Amygdala (tissue), 56 donors: ENCODE measurements at regions not wholly inside any gene's neighbourhood (a gene's known extent, or its start where the extent isn't known, plus 50 kb on each side); places are given as distances from the start of the nearest gene placed in this dataset.

Experiments
- DNase-seq, 56 donors: peaks; one replicate each; lab custom pipeline; 2025; lab: John Stamatoyannopoulos, UW

GRCh38 chr14:53529519-53529918, 376.4 kb upstream of the DDHD1 start:
- no peak for DNase-seq

GRCh38 chr14:53528185-53528671, 375.1 kb upstream of the DDHD1 start:
- DNase-seq = no peak

GRCh38 chr14:53526200-53526599, 373.1 kb upstream of the DDHD1 start:
- DNase-seq = no peak

DNA sequence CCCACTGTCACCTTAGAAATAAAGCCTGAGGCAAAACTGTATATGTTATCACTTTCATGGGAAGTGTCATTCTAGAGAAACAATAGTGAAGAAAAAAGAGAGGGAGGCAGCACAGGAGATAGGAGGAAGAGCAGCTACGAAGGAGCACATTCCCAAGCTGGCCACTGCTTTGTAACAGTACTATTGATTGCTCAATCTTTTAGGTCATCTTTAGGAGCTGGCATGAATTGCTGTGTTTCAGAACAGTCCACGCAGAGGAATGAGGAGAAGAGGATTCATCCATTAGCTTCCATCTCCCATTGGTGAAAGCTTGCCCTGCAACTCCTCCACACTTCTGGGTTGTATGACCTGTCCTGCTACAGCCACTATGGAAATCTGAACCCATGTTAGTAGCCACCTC, 372.5 kb upstream of the DDHD1 start:
- DNase-seq = no peak

GRCh38 chr14:53524391-53524790, 371.3 kb upstream of the DDHD1 start:
- DNase-seq = no peak

- no peak for DNase-seq
These were observed 370.1 kb upstream of the DDHD1 start for GRCh38 chr14:53523226-53523625.

GRCh38 chr14:53520078-53520928, 367.2 kb upstream of the DDHD1 start:
- DNase-seq = no peak

- no peak for DNase-seq
These were observed 366.0 kb upstream of the DDHD1 start for GRCh38 chr14:53519137-53519536.

GRCh38 chr14:53517270-53517960, 364.3 kb upstream of the DDHD1 start:
- no peak for DNase-seq

DNA sequence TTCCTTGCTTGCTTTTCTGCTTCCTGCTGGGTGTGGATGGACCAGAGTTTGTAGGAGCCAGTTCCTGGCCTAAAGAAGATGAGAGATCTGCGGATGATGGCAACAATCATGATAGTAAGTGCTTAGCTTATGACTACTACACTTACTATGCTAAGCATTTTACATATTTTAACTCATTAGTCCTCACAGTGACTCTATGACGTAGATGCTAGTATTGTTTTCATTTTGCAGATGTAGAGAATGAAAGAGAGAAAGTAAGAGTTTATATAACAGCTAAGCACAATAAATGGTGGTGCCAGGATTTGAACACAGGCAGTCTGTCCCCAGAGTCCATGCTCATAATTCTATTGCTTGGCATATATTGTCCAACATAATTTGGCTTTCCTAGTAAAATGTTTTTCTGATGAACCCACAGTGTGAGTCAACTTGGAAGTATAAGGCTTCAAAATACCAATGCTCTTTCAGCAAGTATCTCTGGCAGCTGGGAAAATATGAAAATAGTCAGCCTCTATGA, 363.2 kb upstream of the DDHD1 start:
- DNase-seq = no peak

GRCh38 chr14:53515276-53515675, 362.2 kb upstream of the DDHD1 start:
- no peak for DNase-seq

GRCh38 chr14:53514197-53514596, 361.1 kb upstream of the DDHD1 start:
- DNase-seq = no peak

DNA sequence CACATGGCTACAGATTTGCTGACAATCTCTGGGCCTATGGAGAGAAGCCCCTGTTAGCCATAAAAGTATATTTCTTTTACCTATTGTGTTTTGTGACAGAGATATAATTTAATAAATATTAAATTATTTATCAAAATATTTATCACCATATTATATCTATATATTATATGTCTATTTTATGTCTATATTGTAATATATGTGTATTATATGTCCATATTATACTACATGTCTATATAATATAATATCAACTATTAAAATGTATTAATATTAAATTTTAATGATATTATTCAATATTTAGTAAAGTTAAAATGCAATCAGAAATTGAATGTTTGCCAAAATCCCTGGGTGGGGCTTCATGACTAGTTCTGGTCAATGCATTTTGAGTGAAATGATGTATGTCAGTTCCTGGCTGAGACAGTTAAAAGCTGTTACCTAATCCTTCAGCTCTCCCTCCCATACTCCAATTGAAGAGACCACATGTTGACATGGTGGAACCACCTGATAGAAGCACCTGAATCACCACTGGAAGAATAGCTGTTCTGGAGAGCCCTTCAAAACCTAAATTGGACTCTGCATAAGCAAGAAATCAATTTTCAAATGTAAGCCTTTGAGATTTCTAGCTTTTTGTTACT, 357.3 kb upstream of the DDHD1 start:
- no peak for DNase-seq

GRCh38 chr14:53509276-53510244, 356.4 kb upstream of the DDHD1 start:
- peak in 6 of 56 donors; percentile 1 to 28 (median 6) for DNase-seq

DNA sequence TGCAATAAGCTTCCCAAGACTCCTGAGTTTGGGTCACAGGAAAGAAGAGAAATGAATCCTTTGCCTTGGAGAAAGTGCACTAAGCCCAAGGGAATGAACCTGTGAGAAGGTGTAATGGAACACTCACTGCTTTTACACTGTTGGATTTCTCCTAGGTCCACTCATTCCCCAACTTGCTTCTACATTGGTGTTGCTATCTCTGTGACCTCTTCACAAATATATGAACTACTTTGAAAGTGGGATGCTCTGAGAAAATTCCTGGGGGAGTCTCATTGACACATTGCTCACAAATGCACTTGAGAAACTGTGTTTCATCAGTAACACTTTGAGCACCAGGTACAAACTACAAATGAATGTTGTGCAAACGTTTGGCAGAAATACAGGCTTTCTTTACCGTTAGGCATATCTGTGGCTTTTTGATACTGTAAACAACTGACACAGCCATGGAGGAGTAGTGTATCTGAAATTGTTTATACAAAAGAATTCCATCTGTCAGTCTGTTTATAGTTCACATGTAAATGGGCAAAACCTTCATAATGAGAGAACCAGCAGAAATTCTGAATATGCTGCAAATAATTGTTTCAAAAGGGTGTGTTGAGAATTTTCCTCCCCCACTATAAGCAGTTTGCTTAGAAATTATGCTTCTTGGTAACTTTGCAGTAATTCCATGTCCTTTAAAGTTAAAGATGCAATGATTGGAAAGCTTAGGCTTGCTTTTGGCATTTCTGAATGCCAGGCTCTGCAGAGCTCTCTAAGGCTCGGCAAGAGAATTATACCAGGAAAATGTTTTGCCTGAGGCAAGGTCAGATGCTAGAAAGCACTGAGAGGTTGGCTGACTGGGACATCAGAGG, 348.5 kb upstream of the DDHD1 start:
- no peak for DNase-seq

DNA sequence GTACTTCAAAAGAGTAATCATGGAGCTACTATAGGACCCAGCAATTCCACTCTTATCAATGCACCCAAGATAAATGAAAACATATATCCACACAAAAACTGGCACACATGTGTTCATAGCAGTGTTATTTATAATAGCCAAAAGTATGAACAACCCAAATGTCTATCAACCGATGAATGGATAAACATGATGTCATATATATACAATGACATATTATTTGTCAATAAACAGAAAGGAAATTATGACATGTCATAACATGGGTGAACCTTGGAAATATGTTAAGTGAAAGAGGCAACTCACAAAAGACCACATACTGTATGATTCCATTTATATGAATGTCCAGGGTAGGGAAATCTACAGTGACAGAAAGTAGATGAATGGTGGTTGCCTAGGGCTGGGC, 347.1 kb upstream of the DDHD1 start:
- DNase-seq = no peak

GRCh38 chr14:53496668-53497067, 343.5 kb upstream of the DDHD1 start:
- no peak for DNase-seq

GRCh38 chr14:53495846-53496343, 342.8 kb upstream of the DDHD1 start:
- no peak for DNase-seq

DNA sequence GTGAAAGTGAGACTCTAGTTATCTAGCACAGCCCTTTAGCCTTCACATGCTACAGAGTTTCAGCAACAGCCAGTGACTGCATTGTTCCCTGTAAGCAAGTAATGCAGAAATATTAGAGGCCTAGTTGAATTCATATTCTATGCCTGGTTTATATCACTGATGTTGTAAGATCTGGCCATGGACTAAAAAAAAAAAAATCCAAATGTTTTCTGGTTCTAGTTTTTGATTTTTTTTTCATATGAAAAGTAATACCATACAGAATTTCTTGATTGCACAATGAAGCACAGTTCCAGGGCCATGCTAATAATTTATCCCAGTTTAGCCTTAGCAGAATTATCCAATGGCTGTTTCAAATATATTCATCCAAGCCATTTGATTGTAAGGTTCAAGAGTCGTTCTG, 341.5 kb upstream of the DDHD1 start:
- DNase-seq = no peak
